Right renal cortex interstitium (tissue), 3 donors: ENCODE measurements at regions not wholly inside any gene's neighbourhood (a gene's known extent, or its start where the extent isn't known, plus 50 kb on each side); places are given as distances from the start of the nearest gene placed in this dataset.

Experiments used
- DNase-seq, 3 donors: peaks; one replicate each; pipeline ENCODE4 v3.0.0-alpha.2; 2013; ENCODE audit warnings: low read depth in 3 of 3, low spot score in 2 of 3

DNA sequence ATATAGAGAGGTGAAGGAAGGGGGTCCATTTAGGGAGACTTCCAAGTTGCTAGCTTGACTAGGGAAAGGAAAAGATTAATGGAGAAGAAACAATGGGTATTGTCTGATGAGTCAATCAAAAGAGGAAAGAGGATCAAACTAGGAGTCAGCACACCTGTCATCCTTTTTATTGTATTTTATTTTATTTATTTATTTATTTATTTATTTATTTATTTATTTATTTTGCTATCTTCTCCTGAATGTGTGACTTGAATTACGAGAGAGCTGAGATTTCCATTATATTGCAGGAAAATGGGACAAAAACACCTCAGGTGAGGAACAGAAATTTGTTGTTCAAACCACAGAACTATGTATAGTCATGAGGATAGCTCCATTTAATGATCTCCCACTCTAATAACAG, 58.9 kb downstream of the NUDT11 start:
- no peak for DNase-seq

DNA sequence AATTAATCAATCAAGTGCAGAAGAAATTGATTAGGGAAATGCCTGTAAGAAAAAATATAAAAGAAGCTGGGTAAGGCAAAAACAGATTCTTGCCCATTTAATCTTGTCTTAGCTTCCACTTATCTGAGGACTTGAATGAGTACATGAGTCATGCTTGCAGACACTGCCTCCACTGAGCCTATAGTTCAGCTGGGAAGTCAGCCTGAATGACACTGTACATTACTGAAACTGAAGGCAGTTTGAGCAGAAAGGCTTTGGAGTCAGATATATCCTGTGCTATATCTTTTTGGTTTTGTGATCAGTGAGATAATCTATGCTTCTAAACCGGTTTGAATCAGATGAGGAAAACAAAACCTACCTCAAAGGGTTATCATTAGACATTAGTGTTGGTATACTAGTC, 61.3 kb downstream of the NUDT11 start:
- no peak for DNase-seq

DNA sequence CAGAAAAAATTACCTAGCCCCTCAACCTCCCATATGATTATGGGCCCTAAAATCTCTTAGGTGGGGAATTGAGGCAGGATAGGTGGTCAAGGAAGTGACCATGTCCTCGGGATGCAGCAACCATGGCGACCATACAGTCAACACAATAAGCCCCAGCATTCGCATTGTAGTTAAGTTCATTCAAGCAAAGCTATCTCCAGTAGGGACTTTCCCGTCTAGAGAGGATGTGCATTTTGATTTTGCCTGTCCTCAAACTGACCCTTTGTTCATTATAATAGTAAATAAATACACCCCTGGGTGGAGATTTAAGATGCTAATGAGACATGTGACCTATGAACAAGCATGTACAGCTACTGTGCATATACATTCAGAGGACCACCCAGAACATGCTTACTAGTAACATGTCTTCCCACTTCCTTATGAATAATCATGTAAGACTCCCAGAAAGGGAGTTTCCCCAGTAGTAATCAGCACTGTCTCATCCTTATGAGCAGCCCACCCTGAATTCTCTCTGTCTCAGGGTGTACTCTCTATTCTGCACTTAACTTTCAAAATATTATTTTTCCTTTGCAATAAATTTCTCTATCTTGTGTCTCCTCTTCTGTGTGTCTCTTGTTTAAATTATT, 74.3 kb downstream of the NUDT11 start:
- DNase-seq = no peak

DNA sequence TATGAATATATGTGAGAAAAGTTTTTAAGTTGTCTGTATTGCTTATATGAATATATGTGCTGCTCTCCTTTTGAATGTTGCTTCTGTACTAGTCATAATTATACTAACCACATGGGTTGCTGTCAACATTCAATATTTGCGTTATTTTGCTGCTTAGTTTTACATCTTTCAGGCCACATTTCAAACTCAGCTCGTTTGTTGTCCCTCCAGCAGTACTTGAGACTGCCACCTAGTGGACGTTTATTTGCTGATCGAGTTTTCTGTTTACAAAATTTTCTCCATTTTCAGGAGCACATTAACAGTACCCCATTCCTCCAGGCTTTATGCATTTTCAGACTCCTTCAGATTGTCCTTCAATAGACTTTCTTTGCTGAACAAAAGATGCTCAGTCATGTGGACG, 75.8 kb downstream of the NUDT11 start:
- peak in 2 of 3 donors; percentile 12 to 13 for DNase-seq

DNA sequence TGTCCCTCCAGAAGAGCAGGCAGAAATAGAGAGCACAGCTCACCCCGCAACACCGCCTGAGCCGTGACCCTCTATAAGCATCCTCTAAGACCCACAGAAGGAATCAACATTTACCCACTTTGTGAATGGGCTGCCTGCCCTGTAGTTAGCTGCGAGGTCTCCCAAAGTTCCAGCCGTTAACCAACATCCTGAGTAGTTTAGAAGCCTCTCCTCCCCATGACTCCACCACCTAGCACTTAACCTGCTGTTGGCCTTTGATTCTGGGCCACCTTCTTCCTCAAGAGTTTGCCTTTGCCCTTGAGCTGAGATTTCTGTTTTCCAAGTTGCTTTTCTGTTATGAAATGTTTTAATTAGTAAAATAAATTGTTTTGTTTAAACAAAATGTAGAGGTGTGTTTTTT, 75.8 kb downstream of the NUDT10 start:
- DNase-seq = no peak

DNA sequence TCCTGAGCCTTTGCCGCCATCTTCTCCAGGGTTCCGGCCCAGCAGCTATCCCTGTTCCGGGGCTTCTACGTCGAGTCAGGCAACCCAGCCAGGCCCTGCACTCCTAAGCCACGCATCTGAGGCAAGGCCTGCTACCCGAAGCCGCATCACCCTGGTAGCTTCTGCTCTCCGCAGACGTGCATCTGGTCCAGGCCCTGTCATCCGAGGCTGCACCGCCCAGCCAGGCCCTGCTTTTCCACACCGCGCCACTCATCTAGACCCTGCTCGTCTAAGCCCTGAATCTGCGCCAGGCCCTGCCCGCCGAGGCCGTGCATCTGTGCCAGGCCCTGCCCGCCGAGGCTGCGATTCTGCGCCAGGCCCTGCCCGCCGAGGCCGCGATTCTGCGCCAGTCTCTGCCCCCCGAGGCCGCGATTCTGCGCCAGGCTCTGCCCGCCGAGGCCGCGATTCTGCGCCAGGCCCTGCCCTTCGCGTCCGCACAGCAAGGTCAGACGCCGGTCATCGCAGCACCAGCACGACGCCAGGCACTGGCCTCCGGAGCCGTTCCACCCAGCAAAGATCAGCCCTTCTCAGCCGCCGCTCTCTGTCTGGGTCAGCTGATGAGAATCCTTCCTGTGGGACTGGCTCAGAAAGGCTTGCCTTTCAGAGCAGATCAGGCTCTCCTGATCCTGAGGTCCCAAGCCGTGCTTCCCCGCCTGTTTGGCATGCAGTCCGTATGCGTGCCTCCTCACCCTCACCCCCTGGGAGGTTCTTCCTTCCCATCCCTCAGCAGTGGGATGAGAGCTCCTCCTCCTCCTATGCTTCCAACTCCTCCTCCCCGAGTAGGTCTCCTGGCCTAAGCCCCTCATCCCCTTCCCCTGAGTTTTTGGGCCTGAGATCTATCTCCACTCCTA, 75.1 kb downstream of the NUDT10 start:
- DNase-seq = no peak

DNA sequence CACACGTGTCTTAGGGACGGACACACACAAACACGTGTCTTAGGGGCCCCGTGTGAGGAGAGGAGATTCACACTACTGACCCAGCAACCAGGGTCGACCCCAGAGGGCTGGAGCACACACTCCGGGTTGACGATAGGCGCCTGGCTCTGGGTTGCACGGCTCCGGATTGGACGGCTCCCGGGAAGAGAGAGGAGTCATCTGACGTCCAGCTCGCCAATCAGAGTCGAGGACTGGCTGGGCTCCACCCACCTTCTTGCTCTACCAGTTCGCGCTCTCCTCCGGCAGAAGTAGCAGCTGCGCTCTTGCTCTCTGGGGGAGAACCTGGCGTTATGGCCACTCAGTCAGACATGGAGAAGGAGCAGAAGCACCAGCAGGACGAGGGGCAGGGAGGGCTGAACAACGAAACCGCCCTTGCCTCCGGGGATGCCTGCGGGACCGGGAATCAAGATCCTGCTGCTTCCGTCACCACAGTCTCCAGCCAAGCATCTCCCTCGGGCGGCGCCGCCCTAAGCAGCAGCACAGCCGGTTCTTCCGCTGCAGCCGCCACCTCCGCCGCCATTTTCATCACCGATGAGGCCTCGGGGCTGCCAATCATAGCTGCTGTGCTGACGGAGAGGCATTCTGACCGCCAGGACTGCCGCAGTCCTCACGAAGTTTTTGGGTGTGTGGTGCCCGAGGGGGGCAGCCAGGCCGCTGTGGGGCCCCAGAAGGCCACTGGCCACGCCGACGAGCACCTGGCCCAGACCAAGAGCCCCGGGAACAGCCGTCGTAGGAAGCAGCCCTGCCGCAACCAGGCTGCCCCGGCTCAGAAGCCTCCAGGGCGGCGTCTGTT, 74.3 kb downstream of the NUDT10 start:
- no peak for DNase-seq

DNA sequence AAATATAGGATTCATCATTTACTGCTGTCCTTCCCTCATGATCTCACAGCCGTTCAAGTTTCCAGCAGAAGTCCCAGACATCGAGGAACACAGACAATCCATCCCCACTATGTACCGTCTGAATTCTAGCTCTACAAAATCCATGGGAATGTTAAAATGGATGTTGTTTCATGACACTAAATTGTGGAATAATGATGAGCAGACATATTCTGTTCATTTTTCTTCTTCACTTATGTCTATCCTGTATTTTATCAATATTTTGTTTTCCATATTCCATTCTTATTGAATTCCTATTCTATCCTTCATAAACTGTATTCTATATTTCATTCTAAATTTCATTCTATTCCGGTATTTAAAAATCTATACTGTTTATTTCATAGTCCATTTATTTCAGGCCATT, 71.8 kb downstream of the NUDT10 start:
- DNase-seq = no peak

DNA sequence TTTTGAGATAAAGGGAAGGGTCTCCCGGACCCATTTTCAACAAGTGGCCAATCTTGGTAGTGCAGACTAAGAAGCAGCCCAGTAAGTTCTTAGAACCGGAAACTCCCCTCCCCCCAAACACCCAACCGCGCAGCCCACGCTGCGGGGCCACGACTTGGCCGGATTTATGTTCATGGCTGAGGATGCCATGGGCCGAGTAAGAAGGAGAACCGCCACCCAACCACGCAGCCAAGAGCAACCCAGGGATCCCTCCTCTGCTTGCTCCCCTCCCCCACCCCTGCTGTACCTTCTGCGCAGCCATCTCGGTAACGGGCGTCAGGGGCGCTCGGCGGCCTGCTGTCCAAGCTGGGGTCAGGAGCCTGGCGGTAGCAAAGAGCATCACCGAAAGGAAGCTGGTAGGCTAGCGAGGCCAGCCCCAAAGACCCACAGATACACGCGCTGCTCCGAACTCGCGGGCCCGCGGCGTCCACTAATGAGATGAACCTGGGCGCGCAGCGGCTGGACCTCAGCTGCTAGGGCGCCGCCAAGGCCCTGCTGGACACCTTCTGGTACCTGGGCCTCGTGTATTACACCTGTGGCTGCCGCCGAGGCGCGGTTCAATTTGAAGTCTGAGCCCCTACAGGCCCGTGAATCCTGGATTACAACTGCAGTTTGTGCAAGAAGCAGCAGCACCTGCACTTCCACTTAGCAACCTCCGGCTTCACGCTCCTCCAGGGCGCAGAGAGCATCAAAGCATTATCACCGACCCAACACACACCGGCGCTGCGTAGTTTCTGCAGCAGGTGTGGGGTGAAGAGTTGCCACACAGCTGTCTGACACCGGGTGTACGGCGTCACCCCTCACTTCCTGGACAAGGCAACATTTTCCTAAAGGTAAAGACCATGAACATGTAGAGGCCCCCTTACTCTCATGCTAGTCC, 63.4 kb downstream of the NUDT10 start:
- peak; percentile 27 to 38 (median 29) for DNase-seq

DNA sequence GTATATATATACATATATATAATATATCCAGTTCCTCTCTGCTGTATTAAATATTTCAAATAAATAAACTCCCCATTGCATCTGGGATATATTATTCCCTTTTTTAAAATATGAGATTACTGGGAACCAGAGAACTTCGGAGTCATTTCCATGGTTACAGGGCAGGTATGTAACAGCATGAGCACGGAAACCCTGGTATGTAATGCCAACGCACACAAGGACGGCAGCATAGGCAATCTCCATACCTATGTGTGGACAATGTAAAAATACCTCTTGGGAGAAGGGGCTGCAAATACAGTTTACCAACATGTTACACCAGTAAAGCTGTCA, 62.8 kb downstream of the NUDT10 start:
- no peak for DNase-seq
